ENCODE measurements at regions not wholly inside any gene's neighbourhood (a gene's known extent, or its start where the extent isn't known, plus 50 kb on each side); places are given as distances from the start of the nearest gene placed in this dataset.

- DNase-seq (ENCODE audit: low spot score) = no peak
- no peaks in the 10 kb centered on the region for H3K4me1 ChIP-seq (ENCODE audit: control insufficient read depth in 4 of 4, insufficient read depth in 4 of 4, low read length in 3 of 4)
- no peak overlapping the region for H3K27ac ChIP-seq (ENCODE audit: low read depth in 1 of 2, low read length in 2 of 2)
Measured at GRCh38 chrX:68936608-68937007, 107.8 kb downstream of the EFNB1 start.

GRCh38 chrX:68936126-68936525, 107.3 kb downstream of the EFNB1 start:
- WGBS = 78% methylated on average over 4 of the region's 4 CpGs
- Histone ChIP-seq H3K4me3 (ENCODE audit: low read depth in 1 of 3, low read length in 3 of 3) (no peak overlapping the region), H3K9me3 (ENCODE audit: control insufficient read depth in 4 of 4, low read length in 3 of 4) (no peaks in the 10 kb centered on the region), H3K9ac (ENCODE audit: low read depth in 1 of 2, low read length in 2 of 2) (no peak overlapping the region), H3K4me1 (ENCODE audit: control insufficient read depth in 4 of 4, insufficient read depth in 4 of 4, low read length in 3 of 4) (no peaks in the 10 kb centered on the region), H3K27ac (ENCODE audit: low read depth in 1 of 2, low read length in 2 of 2) (no peak overlapping the region), H3K27me3 (ENCODE audit: control insufficient read depth in 4 of 4, insufficient read depth in 4 of 4, low read length in 3 of 4) (no peaks in the 10 kb centered on the region), H3K36me3 (ENCODE audit: control insufficient read depth in 4 of 4, insufficient read depth in 3 of 4, low read depth in 1 of 4, low read length in 3 of 4) (no peaks in the 10 kb centered on the region)
- no peak for TF ChIP-seq FOXA1 (IDR thresholded peaks at IDR 0.05)
- no peak for TF ChIP-seq NR2F2 (IDR thresholded peaks at IDR 0.05)
- TF ChIP-seq HNF4A (conservative IDR thresholded peaks at IDR 0.05) = no peak
- no peak for TF ChIP-seq ZBTB33 (IDR thresholded peaks at IDR 0.05)
- TF ChIP-seq YY1 (IDR thresholded peaks at IDR 0.05) = no peak
- TF ChIP-seq RAD21 (IDR thresholded peaks at IDR 0.05) = no peak
- no peak for TF ChIP-seq TAF1 (conservative IDR thresholded peaks at IDR 0.05)
- no peak for TF ChIP-seq CTCF (IDR thresholded peaks at IDR 0.05; ENCODE audit: low read depth, low read length, missing input control)
- TF ChIP-seq ATF3 (IDR thresholded peaks at IDR 0.05) = no peak
- no peak for TF ChIP-seq RXRA (IDR thresholded peaks at IDR 0.05)
- no peak for TF ChIP-seq HNF4G (IDR thresholded peaks at IDR 0.05)
- no peak for TF ChIP-seq SP1 (IDR thresholded peaks at IDR 0.05)
- no peak for TF ChIP-seq FOXA2 (IDR thresholded peaks at IDR 0.05)
- no peak for TF ChIP-seq JUND (IDR thresholded peaks at IDR 0.05)
- DNase-seq (ENCODE audit: low spot score) = no peak

More at GRCh38 chrX:68936608-68937007, 107.8 kb downstream of the EFNB1 start:
- no peak overlapping the region for H3K4me3 ChIP-seq (ENCODE audit: low read depth in 1 of 3, low read length in 3 of 3)
- TF ChIP-seq FOXA1 (IDR thresholded peaks at IDR 0.05) = no peak
- no peaks in the 10 kb centered on the region for H3K27me3 ChIP-seq (ENCODE audit: control insufficient read depth in 4 of 4, insufficient read depth in 4 of 4, low read length in 3 of 4)
- no peaks in the 10 kb centered on the region for H3K9me3 ChIP-seq (ENCODE audit: control insufficient read depth in 4 of 4, low read length in 3 of 4)
- no peaks in the 10 kb centered on the region for H3K36me3 ChIP-seq (ENCODE audit: control insufficient read depth in 4 of 4, insufficient read depth in 3 of 4, low read depth in 1 of 4, low read length in 3 of 4)
- H3K9ac ChIP-seq (ENCODE audit: low read depth in 1 of 2, low read length in 2 of 2) = no peak overlapping the region

GRCh38 chrX:68935362-68935761, 106.5 kb downstream of the EFNB1 start:
- Histone ChIP-seq H3K9ac (ENCODE audit: low read depth in 1 of 2, low read length in 2 of 2) (no peak overlapping the region), H3K4me1 (ENCODE audit: control insufficient read depth in 4 of 4, insufficient read depth in 4 of 4, low read length in 3 of 4) (no peaks in the 10 kb centered on the region), H3K9me3 (ENCODE audit: control insufficient read depth in 4 of 4, low read length in 3 of 4) (no peaks in the 10 kb centered on the region), H3K27ac (ENCODE audit: low read depth in 1 of 2, low read length in 2 of 2) (no peak overlapping the region), H3K36me3 (ENCODE audit: control insufficient read depth in 4 of 4, insufficient read depth in 3 of 4, low read depth in 1 of 4, low read length in 3 of 4) (no peaks in the 10 kb centered on the region), H3K4me3 (ENCODE audit: low read depth in 1 of 3, low read length in 3 of 3) (no peak overlapping the region), H3K27me3 (ENCODE audit: control insufficient read depth in 4 of 4, insufficient read depth in 4 of 4, low read length in 3 of 4) (no peaks in the 10 kb centered on the region)
- 72% methylated on average over 2 of the region's 2 CpGs for WGBS
- no peak for DNase-seq (ENCODE audit: low spot score)
- TF ChIP-seq YY1 (IDR thresholded peaks at IDR 0.05) (no peak), HNF4A (conservative IDR thresholded peaks at IDR 0.05) (no peak), CTCF (IDR thresholded peaks at IDR 0.05; ENCODE audit: low read depth, low read length, missing input control) (no peak), HNF4G (IDR thresholded peaks at IDR 0.05) (no peak), SP1 (IDR thresholded peaks at IDR 0.05) (no peak), TAF1 (conservative IDR thresholded peaks at IDR 0.05) (no peak), JUND (IDR thresholded peaks at IDR 0.05) (no peak), RAD21 (IDR thresholded peaks at IDR 0.05) (no peak), RXRA (IDR thresholded peaks at IDR 0.05) (no peak), MAX (IDR thresholded peaks at IDR 0.05) (no peak), ZBTB33 (IDR thresholded peaks at IDR 0.05) (no peak), ATF3 (IDR thresholded peaks at IDR 0.05) (no peak)

Measured in liver (tissue), 8 donors.